HepG2 (cell line): ENCODE measurements at regions not wholly inside any gene's neighbourhood (a gene's known extent, or its start where the extent isn't known, plus 50 kb on each side); places are given as distances from the start of the nearest gene placed in this dataset.

ENCODE experiments used
- ADNP ChIP-seq: sonication (generic); formaldehyde crosslinking; IDR thresholded peaks from 2 replicates; pipeline ENCODE4 v1.4.0; 2020; ENCODE audit warnings: missing genetic modification reagents
- BCL6 ChIP-seq: IDR thresholded peaks from 2 replicates; pipeline ENCODE4 v1.6.1; 2016; ENCODE audit warnings: missing genetic modification reagents, missing compliant biosample characterization
- BRD4 ChIP-seq: sonication (generic); formaldehyde crosslinking; IDR thresholded peaks from 2 replicates; pipeline ENCODE4 v1.4.0; 2020; ENCODE audit warnings: missing genetic modification reagents
- GFI1 ChIP-seq: sonication (generic); formaldehyde crosslinking; IDR thresholded peaks from 2 replicates; pipeline ENCODE4 v1.5.0; 2020; ENCODE audit warnings: missing genetic modification reagents, mild to moderate bottlenecking, borderline replicate concordance
- HNF4G ChIP-seq, 2 experiments: sonication (generic) in 1 of 2; formaldehyde crosslinking in 1 of 2; IDR thresholded peaks; 2 replicates each; pipeline versions ENCODE4 v1.4.0 to v1.6.1; 2011 to 2020; ENCODE audit warnings: borderline replicate concordance in 2 of 2, low read depth in 2 of 2, mild to moderate bottlenecking in 2 of 2, low read length in 1 of 2, missing genetic modification reagents in 1 of 2, moderate library complexity in 1 of 2
- KAT8 ChIP-seq: IDR thresholded peaks from 2 replicates; pipeline ENCODE4 v1.6.1; 2016; ENCODE audit warnings: missing genetic modification reagents, missing compliant biosample characterization
- POLR2AphosphoS2 ChIP-seq: IDR thresholded peaks from 2 replicates; pipeline ENCODE4 v1.6.1; 2011; ENCODE audit warnings: low read depth, low read length, improper control_type of control experiment
- RNF2 ChIP-seq: fragments of 450-650 bp; conservative IDR thresholded peaks from 2 replicates; pipeline ENCODE4 v1.6.1; 2016; ENCODE audit warnings: low read depth
- SOX6 ChIP-seq, 2 experiments: fragments of 450-650 bp in 1 of 2; sonication (generic) in 1 of 2; formaldehyde crosslinking in 1 of 2; IDR thresholded peaks; 2 replicates each; pipeline versions ENCODE4 v1.4.0 to v1.6.1; 2017 to 2020; ENCODE audit warnings: antibody characterized with exemption in 1 of 2, mild to moderate bottlenecking in 1 of 2, missing genetic modification reagents in 1 of 2
- ZC3H4 ChIP-seq: sonication (generic); formaldehyde crosslinking; IDR thresholded peaks from 2 replicates; pipeline ENCODE4 v1.4.0; 2020; ENCODE audit warnings: missing genetic modification reagents, borderline replicate concordance
- ZIK1 ChIP-seq: sonication (generic); formaldehyde crosslinking; IDR thresholded peaks from 2 replicates; pipeline ENCODE4 v1.5.0; 2020; ENCODE audit warnings: mild to moderate bottlenecking, low read depth, missing genetic modification reagents, borderline replicate concordance
- ZNF451 ChIP-seq: sonication (generic); formaldehyde crosslinking; IDR thresholded peaks from 2 replicates; pipeline ENCODE4 v1.5.0; 2020; ENCODE audit warnings: mild to moderate bottlenecking, missing genetic modification reagents
- ZNF775 ChIP-seq: sonication (generic); formaldehyde crosslinking; IDR thresholded peaks from 2 replicates; pipeline ENCODE4 v1.4.0; 2020; ENCODE audit warnings: missing genetic modification reagents, mild to moderate bottlenecking, moderate library complexity, borderline replicate concordance
- TF ChIP-seq, protein P1 (sequence below): sonication (generic); formaldehyde crosslinking; IDR thresholded peaks from 2 replicates; pipeline ENCODE4 v1.8.0; 2022; ENCODE audit warnings: missing genetic modification reagents, mild to moderate bottlenecking, inconsistent platforms, borderline replicate concordance
- TF ChIP-seq, protein P2 (sequence below): sonication (generic); formaldehyde crosslinking; IDR thresholded peaks from 2 replicates; pipeline ENCODE4 v1.8.0; 2022; ENCODE audit warnings: missing genetic modification reagents, low read depth, mild to moderate bottlenecking, borderline replicate concordance
- TF ChIP-seq, protein P3 (sequence below): sonication (generic); IDR thresholded peaks from 2 replicates; pipeline ENCODE4 v1.6.1; 2016; ENCODE audit warnings: low read depth, borderline replicate concordance
- TF ChIP-seq, protein P4 (sequence below): sonication (generic); formaldehyde crosslinking; conservative IDR thresholded peaks from 2 replicates; pipeline ENCODE4 v1.4.0; 2020; ENCODE audit warnings: missing genetic modification reagents
- TF ChIP-seq, protein P5 (sequence below), 2 experiments: IDR thresholded peaks; 2 replicates each; pipeline ENCODE4 v1.6.1; 2011 to 2012; ENCODE audit warnings: low read length in 2 of 2, borderline replicate concordance in 1 of 2, low read depth in 1 of 2, mild to moderate bottlenecking in 1 of 2, moderate library complexity in 1 of 2
- TF ChIP-seq, protein P6 (sequence below): sonication (generic); formaldehyde crosslinking; IDR thresholded peaks from 2 replicates; pipeline ENCODE4 v1.8.0; 2023; ENCODE audit warnings: mild to moderate bottlenecking, missing genetic modification reagents

DNA sequence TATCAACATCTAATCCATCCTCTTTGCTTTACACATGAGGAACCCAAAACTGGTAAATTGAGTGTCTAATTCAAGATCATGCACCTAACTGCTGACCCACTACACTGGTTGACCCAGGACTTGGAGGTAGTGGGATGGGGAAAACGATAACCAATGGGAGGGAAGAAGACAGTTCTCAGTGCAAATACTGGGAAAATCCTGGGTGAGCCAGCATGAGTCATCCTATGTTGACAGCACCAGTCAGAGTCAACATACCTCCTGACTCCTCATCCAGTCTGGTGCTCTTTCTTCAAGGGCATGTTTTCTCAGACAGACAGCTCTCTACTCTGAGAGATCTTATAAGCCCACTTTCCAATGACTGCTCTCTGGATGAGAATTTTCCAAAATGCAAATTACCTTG is 232.8 kb upstream of the PTGER4 start (continued):
- TF ChIP-seq SOX6 (IDR thresholded peaks at IDR 0.05), result no peak
- TF ChIP-seq SOX6 (CRISPR knock-in tag; IDR thresholded peaks at IDR 0.05), result peak; percentile 32; the same call in 1 of the 2 replicates
- TF ChIP-seq, protein P1, sequence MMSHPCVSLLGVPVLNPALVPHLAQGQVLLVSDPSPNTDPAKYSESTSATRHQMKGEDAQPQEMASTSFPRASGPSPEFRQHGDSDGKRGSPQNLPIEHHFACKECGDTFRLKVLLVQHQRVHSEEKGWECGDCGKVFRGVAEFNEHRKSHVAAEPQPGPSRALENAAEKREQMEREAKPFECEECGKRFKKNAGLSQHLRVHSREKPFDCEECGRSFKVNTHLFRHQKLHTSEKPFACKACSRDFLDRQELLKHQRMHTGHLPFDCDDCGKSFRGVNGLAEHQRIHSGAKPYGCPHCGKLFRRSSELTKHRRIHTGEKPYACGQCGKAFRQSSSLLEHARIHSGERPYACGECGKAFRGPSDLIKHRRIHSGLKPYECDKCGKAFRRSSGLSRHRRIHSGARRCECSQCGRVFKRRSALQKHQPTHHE (CRISPR knock-in tag), result no peak
- TF ChIP-seq ZIK1 (CRISPR knock-in tag), result no peak
- TF ChIP-seq BRD4 (CRISPR knock-in tag), result no peak
- TF ChIP-seq, protein P2, sequence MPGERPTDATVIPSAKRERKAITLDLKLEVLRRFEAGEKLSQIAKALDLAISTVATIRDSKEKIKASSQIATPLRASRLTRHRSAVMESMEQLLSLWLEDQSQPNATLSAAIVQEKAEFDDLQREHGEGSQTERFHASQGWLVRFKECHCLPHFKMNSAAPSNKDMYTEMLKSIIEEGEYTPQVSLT (CRISPR knock-in tag), result no peak
- peak; percentile 62; the same call in 1 of the 2 replicates for TF ChIP-seq BCL6 (CRISPR knock-in tag)
- peak; percentile 67 for TF ChIP-seq KAT8 (CRISPR knock-in tag)
- TF ChIP-seq, protein P3, sequence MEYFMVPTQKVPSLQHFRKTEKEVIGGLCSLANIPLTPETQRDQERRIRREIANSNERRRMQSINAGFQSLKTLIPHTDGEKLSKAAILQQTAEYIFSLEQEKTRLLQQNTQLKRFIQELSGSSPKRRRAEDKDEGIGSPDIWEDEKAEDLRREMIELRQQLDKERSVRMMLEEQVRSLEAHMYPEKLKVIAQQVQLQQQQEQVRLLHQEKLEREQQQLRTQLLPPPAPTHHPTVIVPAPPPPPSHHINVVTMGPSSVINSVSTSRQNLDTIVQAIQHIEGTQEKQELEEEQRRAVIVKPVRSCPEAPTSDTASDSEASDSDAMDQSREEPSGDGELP, result no peak
- no peak for TF ChIP-seq POLR2AphosphoS2
- TF ChIP-seq ADNP (CRISPR knock-in tag), result no peak
- no peak for TF ChIP-seq RNF2
- TF ChIP-seq ZNF775, result no peak
- TF ChIP-seq GFI1 (CRISPR knock-in tag), result no peak; the same call in 1 of the 2 replicates
- TF ChIP-seq ZNF451 (CRISPR knock-in tag), result no peak
- TF ChIP-seq, protein P4, sequence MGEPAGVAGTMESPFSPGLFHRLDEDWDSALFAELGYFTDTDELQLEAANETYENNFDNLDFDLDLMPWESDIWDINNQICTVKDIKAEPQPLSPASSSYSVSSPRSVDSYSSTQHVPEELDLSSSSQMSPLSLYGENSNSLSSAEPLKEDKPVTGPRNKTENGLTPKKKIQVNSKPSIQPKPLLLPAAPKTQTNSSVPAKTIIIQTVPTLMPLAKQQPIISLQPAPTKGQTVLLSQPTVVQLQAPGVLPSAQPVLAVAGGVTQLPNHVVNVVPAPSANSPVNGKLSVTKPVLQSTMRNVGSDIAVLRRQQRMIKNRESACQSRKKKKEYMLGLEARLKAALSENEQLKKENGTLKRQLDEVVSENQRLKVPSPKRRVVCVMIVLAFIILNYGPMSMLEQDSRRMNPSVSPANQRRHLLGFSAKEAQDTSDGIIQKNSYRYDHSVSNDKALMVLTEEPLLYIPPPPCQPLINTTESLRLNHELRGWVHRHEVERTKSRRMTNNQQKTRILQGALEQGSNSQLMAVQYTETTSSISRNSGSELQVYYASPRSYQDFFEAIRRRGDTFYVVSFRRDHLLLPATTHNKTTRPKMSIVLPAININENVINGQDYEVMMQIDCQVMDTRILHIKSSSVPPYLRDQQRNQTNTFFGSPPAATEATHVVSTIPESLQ (CRISPR knock-in tag), result no peak
- TF ChIP-seq ZC3H4, result no peak
- TF ChIP-seq, protein P5, sequence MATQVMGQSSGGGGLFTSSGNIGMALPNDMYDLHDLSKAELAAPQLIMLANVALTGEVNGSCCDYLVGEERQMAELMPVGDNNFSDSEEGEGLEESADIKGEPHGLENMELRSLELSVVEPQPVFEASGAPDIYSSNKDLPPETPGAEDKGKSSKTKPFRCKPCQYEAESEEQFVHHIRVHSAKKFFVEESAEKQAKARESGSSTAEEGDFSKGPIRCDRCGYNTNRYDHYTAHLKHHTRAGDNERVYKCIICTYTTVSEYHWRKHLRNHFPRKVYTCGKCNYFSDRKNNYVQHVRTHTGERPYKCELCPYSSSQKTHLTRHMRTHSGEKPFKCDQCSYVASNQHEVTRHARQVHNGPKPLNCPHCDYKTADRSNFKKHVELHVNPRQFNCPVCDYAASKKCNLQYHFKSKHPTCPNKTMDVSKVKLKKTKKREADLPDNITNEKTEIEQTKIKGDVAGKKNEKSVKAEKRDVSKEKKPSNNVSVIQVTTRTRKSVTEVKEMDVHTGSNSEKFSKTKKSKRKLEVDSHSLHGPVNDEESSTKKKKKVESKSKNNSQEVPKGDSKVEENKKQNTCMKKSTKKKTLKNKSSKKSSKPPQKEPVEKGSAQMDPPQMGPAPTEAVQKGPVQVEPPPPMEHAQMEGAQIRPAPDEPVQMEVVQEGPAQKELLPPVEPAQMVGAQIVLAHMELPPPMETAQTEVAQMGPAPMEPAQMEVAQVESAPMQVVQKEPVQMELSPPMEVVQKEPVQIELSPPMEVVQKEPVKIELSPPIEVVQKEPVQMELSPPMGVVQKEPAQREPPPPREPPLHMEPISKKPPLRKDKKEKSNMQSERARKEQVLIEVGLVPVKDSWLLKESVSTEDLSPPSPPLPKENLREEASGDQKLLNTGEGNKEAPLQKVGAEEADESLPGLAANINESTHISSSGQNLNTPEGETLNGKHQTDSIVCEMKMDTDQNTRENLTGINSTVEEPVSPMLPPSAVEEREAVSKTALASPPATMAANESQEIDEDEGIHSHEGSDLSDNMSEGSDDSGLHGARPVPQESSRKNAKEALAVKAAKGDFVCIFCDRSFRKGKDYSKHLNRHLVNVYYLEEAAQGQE (IDR thresholded peaks at IDR 0.05; ENCODE audit: borderline replicate concordance in 1 of 2, low read depth in 1 of 2, low read length in 2 of 2), result no peak
- no peak for TF ChIP-seq HNF4G (IDR thresholded peaks at IDR 0.05; ENCODE audit: borderline replicate concordance, low read depth, low read length)
- TF ChIP-seq HNF4G (CRISPR knock-in tag; IDR thresholded peaks at IDR 0.05; ENCODE audit: borderline replicate concordance, low read depth), result no peak
- TF ChIP-seq, protein P6, sequence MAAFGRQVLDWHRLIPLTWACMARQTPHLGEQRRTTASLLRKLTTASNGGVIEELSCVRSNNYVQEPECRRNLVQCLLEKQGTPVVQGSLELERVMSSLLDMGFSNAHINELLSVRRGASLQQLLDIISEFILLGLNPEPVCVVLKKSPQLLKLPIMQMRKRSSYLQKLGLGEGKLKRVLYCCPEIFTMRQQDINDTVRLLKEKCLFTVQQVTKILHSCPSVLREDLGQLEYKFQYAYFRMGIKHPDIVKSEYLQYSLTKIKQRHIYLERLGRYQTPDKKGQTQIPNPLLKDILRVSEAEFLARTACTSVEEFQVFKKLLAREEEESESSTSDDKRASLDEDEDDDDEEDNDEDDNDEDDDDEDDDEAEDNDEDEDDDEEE (CRISPR knock-in tag), result no peak
